ENCODE measurements at regions not wholly inside any gene's neighbourhood (a gene's known extent, or its start where the extent isn't known, plus 50 kb on each side); places are given as distances from the start of the nearest gene placed in this dataset.
"Not testable (repeated sequence)": the region's sequence is repeated elsewhere in the genome, so short reads cannot be mapped to it uniquely, and the experiment has no call there.

GRCh38 chr18:9021458-9021857 lies 81.0 kb upstream of the NDUFV2 start:
- DNase-seq = no peak

GRCh38 chr18:9022397-9023155 lies 79.9 kb upstream of the NDUFV2 start:
- DNase-seq = no peak

GRCh38 chr18:9024031-9024646 lies 78.4 kb upstream of the NDUFV2 start:
- not testable (repeated sequence) for DNase-seq

GRCh38 chr18:9025091-9025838 lies 77.2 kb upstream of the NDUFV2 start:
- DNase-seq = no peak

GRCh38 chr18:9029131-9029530 lies 73.4 kb upstream of the NDUFV2 start:
- no peak for DNase-seq

- no peak for DNase-seq
These were observed 70.0 kb upstream of the NDUFV2 start for GRCh38 chr18:9032519-9032918.

- DNase-seq = no peak
These were observed 64.1 kb upstream of the NDUFV2 start for GRCh38 chr18:9038277-9038871.

- DNase-seq = no peak
These were observed 62.9 kb upstream of the NDUFV2 start for GRCh38 chr18:9039441-9040071.

- no peak for DNase-seq
These were observed 59.6 kb upstream of the NDUFV2 start for GRCh38 chr18:9042766-9043481.

- no peak for DNase-seq
These were observed 58.9 kb upstream of the NDUFV2 start for GRCh38 chr18:9043581-9043980.

GRCh38 chr18:9047715-9048114 lies 54.8 kb upstream of the NDUFV2 start:
- no peak for DNase-seq

GRCh38 chr18:9048236-9048635 lies 54.3 kb upstream of the NDUFV2 start:
- no peak for DNase-seq

- DNase-seq = no peak
These were observed 53.5 kb upstream of the NDUFV2 start for GRCh38 chr18:9048808-9049494.

GRCh38 chr18:9049495-9049809 lies 53.0 kb upstream of the NDUFV2 start:
- DNase-seq = no peak

- DNase-seq = not testable (repeated sequence)
These were observed 51.7 kb upstream of the NDUFV2 start for GRCh38 chr18:9050628-9051284.

Data from activated naive CD4-positive, alpha-beta T cell treated with anti-CD3 and anti-CD28 coated beads, Interleukin-2, amount 50 U/mL, for 16 hours (primary cell).